Gastroesophageal sphincter (tissue), 3 donors: ENCODE measurements at regions not wholly inside any gene's neighbourhood (a gene's known extent, or its start where the extent isn't known, plus 50 kb on each side); places are given as distances from the start of the nearest gene placed in this dataset.

Experiments
- CTCF ChIP-seq, 4 experiments: fragments of 200-600 bp in 2 of 4; fragments of 450-650 bp in 2 of 4; sonication (generic) in 1 of 4; IDR thresholded peaks; one replicate each; pipeline ENCODE4 v1.5.1; 2017 to 2019; ENCODE audit warnings: antibody characterized with exemption in 4 of 4, mild to moderate bottlenecking in 2 of 4, moderate library complexity in 2 of 4
- POLR2A ChIP-seq, 2 donors: fragments of 450-650 bp; IDR thresholded peaks; one replicate each; pipeline ENCODE4 v1.6.1; 2017; ENCODE audit warnings: antibody characterized with exemption in 2 of 2, mild to moderate bottlenecking in 2 of 2, moderate library complexity in 1 of 2
- POLR2AphosphoS5 ChIP-seq: sonication (generic); formaldehyde crosslinking; IDR thresholded peaks from one replicate; pipeline ENCODE4 v1.6.1; 2017; ENCODE audit warnings: antibody characterized with exemption

GRCh38 chr2:78201064-78201575 lies 678.9 kb upstream of the LRRTM4 start:
- TF ChIP-seq CTCF (IDR thresholded peaks at IDR 0.05) (no peak), POLR2AphosphoS5 (no peak), POLR2A (IDR thresholded peaks at IDR 0.05) (no peak)
